SW 1271 (cell line): ENCODE measurements at regions not wholly inside any gene's neighbourhood (a gene's known extent, or its start where the extent isn't known, plus 50 kb on each side); places are given as distances from the start of the nearest gene placed in this dataset.
"Not testable (repeated sequence)": the region's sequence is repeated elsewhere in the genome, so short reads cannot be mapped to it uniquely, and the experiment has no call there.

Experiments used
- DNase-seq, 2 experiments: peaks; one replicate each; lab custom pipeline; 2025; lab: John Stamatoyannopoulos, UW

DNA sequence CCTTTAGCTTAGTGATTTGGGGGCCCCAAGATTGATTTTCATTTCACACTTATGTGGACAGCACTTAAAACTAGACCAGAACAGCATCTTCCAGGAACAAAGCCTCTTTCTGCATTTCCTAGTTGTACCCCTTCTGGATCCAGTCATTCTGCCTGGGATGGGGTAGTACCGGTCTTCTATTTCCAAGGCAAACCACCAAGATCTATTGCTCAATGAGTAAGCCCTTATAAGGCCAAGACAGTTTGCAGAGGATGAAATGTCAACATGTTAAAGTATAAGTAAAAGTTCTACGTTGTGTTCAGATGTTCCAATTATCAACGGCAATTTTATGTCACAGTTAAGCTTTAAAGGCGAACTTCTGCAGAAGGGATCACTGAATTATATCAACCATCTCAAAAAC, 106.9 kb upstream of the ZNF746 start:
- DNase-seq = no peak

DNA sequence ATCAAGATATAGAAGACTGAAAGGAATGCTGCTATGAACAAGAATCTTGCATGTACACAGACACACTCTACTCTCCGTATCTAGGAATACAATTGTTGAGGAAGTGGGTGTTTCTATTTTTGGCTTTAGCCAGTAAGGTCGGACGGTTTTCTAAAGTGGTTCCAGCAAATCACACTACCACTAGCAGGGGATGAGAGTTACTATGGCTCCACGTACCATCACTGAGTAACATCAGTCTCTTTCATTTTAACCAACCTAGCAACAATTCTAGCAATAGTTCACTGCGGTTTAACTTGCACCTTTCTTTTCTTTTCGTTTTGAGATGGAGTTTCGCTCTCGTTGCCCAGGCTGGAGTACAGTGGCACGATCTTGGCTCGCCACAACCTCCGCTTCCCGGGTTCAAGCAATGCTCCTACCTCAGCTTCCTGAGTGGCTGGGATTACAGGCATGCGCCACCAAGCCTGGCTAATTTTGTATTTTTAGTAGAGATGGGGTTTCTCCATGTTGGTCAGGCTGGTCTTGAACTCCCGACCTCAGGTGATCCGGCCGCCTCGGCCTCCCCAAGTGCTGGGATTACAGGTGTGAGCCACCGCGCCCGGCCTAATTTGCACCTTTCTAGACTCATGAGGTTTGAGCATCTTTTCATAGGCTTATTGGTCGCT, 103.2 kb upstream of the ZNF746 start:
- not testable (repeated sequence) for DNase-seq

DNA sequence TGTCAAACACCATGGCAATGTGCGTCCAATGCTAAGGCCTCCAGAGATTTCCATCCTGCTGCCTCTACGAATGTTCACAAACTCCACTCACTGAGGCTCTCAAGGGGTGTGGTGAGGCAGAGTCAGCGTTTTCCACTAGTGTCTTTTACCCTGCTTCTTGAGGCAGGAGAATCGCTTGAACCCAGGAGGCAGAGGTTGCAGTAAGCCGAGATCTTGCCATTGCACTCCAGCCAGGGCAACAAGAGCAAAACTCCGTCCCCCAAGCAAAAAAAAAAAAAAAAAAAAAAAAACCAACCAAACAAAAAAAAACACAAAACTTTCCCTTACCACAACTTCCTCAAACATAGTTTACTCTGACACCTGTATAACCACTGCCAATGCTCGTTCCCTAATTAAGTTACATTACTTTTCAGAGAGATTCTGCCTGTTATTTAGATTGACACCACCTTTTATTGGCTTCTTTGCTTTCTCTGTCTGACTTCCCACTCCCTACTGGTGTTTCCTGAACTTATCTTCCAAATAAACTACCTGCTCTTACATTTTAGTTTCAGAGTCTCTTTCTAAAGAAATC, 102.1 kb upstream of the ZNF746 start:
- DNase-seq = no peak

DNA sequence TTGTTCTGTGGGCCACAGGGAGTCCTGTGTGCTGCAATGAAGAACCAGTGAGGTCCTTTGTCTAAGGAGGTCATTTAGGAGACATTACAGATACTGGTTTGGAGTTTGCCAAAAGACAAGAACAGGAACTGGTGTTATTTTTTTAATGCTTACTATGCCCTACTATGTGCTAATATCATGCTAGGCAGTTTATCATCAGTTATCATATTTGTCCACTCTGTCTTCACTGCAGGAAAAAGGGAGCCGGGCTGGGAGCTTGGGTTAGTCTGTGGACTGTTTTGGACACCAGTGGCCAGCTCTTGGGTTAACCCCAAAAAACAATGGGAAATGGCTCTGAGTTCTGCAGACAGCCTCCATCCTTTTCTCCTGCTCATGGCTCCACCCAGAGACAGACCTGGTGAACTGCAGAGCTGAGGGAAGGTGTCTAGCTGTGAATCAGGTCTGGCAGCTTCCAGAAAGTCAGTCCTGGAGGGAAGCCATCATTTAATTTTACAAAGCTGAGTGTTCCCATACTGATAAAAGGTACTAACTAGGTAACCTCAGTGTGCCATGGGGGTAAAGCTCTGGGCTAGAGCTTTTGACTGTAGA, 101.2 kb upstream of the ZNF746 start:
- DNase-seq = peak in 1 of 2 experiments; percentile 39

DNA sequence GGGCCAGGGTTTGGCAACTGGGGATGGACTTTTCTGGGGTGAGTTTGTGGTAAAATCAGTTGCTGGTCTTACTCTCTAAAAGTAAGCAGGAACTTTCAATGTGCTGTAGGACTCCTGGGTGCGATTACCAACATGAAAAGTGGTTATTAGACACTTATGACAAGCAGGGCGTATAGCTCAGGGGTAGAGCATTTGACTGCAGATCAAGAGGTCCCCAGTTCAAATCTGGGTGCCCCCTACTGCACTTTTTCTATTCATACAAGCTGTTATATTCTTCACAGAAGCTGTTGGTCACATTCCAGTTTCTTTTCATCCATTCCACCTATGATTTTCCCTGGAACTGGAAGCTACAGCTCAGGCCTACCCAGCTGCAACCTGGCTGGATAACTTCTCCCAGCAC, 100.2 kb upstream of the ZNF746 start:
- DNase-seq = not testable (repeated sequence)

DNA sequence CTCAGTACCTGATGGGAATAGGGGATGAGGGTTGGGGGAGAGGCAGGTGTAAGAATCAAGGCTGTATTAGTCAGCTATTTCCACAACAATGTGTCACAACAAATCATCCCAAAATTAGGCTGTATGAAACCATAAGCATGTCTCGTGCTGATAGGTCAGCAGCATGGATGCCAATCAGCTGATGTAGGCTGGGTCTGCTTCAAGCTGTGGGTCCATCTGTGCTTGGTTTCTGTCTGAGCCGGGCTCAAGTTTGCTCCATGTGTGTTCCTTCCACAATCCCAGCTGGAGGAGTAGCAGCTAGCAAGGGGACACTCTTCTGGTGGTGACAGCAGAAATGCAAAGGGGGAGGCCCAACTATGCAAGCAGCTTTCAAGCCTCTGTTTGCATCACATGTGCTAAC, 97.9 kb upstream of the ZNF746 start:
- DNase-seq = no peak

DNA sequence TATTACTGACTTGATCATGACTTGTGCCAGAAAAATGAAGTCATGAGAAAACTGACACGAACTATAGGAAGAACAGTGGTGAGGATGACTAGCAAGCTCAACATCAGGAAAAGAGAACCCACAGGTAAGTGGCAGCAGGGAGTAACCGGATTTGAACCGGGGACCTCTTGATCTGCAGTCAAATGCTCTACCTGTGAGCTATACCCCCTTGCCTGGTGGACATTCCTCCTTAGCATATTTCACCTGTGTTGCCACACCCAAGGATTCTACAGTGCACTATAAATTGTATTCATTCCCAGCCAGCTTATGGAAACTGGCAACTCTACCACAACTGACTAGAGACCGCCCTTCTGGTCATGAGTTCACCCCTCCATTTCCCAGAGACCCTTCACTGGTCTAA, 97.5 kb upstream of the ZNF746 start:
- no peak for DNase-seq

DNA sequence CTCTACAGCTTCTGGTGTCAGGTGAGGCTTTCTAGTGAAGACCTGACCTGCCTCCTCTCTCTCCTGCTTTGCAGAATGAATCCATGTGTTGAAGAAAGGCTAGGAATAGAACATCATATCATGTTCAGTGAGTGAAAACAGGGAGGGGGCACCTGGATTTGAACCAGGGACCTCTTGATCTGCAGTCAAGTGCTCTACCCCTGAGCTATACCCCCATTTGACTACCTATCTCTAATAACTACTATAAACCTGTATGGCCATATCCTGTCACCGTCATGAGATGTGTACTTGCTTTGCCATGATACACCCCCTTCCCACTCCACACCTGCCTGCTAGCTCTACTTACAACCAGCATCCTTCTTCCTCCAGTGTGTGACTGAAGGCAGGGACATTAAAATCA, 91.3 kb upstream of the ZNF746 start:
- no peak for DNase-seq

DNA sequence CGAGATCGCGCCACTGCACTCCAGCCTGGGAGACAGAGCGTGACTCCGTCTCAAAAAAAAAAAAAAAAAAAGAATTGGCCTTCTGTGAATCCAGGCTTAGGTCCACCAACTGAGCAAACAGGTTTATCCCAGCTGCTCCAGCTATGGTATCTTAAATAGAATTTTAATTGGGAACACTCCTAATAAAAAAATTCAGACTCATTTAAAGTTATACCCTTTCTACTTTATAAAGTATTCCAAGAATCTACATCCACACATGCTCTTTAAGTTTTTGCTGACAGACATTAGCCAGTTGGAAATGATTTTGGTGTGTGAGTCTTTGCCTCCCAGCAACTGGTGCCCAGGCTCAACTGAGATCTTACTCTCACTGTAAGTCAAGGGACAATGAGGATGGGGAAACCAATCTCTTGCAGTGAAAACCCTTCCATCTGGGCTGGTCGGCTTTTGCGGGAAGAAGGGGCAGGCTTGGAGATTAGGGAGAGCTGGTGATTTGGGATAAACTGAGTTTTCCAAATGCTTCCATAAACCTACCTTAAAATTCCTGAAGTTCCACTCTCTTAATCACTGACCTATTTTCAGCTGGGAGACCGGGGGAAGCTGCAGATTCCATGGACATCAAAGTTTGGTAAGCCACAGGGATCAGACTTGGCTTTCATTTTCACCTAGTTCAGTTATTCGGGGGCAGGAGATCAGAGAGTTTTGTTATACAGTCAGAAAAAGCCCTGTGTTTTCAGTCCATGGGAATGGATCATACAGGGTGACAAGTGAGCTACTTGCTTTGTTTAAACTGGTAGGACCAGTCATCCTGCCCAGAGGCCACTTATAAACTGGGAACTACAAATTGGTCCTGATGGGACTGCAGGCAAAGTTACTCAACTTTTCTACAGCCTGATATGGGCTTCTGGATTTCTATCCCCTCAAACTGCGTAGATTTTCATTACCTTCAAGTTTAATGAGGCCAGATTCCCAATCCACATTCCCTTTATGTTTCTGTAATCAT, 89.3 kb upstream of the ZNF746 start:
- no peak for DNase-seq

DNA sequence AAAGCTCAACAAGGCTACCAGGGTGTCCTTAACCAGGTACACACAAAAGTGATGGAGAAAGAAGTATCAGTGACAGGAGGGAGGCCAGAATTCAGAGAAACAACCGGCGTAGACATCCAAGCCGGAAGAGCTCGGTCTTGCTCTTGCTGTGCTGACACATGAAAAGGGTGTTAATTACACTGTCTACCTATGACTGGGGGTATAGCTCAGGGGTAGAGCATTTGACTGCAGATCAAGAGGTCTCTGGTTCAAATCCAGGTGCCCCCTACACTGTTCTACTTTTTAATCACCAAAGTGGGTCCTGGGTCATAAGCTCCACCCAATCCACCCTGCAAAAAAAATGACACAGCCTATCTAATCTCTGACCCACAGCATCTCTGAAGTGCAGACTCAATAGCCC, 86.9 kb upstream of the ZNF746 start:
- no peak for DNase-seq

DNA sequence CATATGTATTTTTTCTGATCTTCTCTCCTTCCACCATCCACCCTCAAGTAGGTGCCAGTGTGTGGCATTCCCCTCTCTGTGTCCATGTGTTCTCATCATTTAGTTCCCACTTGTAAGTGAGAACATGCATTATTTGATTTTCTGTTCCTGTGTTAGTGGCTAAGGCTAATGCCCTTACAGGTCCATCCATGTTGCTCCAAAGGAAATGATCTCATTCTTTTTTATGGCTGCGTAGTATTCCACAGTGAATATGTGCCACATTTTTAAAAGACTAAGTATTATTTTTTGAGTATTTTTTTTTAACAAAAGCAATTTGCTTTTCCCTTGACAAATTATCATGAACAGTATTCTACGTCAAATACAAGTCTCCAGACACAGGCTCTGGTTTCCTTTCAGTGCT, 86.4 kb upstream of the ZNF746 start:
- no peak for DNase-seq

DNA sequence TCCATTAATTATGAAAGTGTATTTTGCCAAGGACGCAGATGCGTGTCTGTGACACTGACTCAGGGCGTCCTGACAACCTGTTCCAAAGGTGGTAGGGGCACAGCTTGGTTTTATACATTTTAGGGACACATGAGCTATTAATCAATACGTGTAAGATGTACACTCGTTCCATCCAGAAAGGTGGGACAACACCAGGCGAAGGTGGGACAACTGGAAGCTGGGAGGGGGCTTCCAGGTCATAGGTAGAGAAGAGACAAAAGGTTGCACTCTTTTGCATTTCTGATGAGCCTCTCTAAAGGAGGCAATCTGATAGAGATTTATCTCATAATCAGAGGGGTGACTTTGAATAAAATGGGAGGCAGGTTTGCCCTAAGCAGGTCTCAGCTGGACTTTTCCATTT, 82.7 kb upstream of the ZNF746 start:
- no peak for DNase-seq

DNA sequence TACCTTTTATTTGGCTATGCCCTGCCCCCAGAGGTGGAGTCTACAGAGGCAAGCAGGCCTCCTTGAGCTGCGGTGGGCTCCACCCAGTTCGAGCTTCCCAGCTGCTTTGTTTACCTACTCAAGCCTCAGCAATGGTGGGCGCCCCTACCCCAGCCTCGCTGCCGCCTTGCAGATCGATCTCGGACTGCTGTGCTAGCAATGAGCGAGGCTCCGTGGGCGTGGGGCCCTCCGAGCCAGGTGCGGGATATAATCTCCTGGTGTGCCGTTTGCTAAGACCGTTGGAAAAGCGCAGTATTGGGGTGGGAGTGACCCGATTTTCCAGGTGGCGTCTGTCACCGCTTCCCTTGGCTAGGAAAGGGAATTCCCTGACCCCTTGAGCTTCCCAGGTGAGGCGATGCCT, 81.8 kb upstream of the ZNF746 start:
- not testable (repeated sequence) for DNase-seq

DNA sequence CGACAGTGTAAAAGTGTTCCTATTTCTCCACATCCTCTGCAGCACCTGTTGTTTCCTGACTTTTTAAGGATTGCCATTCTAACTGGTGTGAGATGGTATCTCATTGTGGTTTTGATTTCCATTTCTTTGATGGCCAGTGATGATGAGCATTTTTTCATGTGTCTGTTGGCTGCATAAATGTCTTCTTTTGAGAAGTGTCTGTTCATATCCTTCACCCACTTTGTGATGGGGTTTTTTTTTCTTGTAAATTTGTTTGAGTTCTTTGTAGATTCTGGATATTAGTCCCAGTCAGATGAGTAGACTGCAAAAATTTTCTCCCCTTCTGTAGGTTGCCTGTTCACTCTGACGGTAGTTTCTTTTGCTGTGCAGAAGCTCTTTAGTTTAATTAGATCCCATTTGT, 76.8 kb upstream of the ZNF746 start:
- DNase-seq = not testable (repeated sequence)

DNA sequence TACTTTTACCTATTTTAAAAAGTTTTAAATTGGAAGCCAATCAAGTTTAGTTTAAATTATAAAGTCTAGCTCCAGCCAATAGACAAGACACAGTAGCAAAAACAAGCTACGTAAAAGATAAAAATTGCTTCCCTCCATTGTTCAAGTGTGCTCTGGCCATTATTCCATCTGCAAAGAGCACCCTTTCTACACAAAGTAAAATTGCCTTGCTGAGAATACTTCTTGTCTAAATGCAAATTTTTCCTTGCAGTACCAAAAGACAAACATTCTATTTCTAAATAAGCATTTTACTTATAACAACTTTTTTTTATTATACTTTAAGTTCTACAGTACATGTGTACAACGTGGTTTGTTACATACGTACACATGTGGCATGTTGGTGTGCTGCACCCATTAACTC, 75.9 kb upstream of the ZNF746 start:
- DNase-seq = no peak

DNA sequence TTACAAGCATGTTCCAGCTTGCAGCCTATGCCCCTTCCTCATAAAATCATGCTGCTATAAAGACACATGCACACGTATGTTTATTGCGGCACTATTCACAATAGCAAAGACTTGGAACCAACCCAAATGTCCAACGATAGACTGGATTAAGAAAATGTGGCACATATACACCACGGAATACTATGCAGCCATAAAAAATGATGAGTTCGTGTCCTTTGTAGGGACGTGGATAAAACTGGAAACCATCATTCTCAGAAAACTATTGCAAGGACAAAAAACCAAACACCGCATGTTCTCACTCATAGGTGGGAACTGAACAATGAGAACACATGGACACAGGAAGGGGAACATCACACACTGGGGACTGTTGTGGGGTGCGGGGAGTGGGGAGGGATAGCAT, 75.3 kb upstream of the ZNF746 start:
- DNase-seq = not testable (repeated sequence)

DNA sequence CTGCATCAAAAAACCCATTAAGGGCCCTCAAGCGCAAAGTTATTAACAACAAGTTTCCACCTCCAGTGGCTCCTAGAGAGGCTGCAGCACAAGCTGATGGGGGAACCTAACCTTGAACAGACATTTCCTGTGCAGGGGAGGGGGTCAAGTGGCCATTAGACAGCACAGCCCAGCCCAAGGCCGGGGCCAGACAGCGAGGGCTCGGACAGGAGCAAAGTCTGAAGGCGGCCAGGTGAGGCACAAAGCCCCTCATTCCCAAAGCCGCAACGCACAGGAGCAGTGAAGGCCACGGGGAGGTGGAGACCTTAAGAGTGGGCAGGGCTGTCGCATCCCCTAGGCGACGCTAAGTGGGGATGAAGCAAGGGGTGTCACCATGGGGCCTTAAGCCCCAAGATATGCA, 73.2 kb upstream of the ZNF746 start:
- DNase-seq = no peak

DNA sequence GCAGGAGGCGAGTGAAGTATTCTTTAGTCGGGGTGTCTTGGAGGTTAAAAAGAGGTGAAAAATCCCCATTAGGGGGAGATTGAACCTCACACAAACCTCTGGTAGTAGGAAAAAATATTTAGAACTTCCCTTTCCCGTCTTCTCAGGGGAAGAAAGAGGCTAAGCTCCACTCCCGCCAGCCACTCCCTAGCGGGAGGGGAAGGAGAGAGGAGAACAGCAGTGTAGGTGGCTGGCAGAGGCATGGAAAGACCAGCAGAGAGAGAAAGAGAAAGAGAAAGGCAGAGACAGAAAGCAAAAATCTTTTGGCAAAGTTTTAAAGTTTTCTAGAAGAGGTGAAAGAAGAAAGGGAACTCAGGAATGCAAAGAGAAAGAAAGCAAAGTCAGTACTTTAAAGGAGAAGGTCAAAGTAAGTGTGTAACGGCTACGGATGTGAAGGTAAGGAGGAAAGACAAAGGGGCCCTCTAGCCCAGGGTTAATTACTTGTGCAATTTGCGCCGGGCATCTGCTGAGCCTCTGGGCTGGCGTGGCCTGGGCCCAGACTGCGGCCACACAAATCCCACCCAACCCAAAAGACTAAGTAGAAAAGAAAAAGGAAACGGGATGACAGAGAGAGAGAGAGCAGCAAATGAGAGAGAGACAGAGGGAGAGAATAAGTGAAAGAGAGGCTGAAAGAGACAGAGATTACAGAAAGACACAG, 72.3 kb upstream of the ZNF746 start:
- no peak for DNase-seq

DNA sequence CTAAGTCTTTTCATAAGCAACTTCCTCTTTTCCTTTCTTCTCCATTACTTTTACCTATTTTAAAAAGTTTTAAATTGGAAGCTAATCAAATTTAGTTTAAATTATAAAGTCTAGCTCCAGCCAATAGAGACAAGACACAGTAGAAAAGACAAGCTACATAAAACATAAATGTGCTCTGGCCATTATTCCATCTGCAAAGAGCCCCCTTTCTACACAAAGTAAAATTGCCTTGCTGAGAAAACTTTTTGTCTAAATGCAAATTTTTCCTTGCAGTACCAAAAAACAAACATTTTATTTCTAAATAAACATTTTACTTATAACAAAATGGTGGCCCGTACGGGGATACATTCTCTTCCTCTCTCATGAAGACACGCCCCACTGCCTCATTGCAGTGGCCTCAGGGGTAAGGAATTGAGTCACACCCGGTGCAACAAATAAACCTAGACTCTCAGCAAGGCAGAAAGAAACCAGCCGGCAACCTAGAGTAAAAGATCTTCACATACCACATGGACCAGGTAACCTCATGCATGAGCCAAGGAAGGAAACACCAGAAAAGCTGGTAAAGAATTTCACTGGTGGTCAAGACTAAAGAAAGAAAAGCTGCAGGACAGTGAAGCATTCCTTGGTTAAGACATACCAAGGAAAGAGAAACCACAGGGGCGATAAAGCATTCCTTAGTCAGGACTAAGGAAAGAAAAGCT, 71.6 kb upstream of the ZNF746 start:
- no peak for DNase-seq

DNA sequence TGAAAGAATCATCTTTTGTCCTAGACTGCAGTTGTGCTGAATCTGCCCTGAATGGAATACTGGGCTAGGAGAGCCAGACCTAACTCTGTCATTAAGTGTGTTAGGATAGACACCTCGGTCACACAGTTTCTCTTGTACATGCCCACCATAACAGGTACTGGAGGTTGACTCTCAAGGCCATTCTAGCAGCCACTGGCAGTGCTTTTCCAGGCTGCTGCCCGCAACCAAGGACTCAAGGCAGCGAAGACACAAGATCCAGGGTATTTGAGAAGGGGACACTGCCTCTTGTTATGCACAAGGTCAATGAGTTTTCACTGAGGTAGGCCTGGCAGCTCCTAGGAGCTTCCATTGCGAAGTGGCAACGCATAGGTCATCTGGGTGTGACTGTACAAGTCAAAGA, 70.6 kb upstream of the ZNF746 start:
- no peak for DNase-seq

DNA sequence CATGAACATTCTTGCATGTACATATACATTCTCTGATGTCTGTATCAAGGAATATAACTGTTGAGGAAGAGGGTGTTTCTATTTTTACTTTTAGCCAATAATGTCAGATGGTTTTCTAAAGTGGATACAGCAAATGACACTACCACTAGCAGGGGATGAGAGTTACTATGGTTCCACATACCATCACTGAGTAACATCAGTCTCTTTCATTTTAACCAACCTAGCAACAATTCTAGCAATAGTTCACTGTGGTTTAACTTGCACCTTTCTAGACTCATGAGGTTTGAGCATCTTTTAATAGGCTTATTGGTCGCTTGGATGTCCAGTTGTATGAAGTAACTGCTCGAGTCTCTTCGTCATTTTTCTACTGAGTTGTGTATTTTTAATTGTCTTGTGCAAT, 68.5 kb upstream of the ZNF746 start:
- no peak for DNase-seq

DNA sequence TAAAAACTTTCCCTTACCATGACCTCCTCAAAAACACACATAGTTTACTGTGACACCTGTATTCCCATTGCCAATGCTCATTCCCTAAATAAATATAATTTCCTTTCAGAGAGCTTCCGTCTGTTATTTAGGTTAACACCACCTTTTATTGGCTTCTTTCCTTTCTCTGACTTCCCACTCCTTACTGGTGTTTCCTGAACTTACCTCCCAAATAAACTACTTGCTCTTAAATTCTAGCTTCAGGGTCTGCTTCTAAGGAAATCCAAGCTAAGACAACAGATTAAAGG, 67.4 kb upstream of the ZNF746 start:
- no peak for DNase-seq
